ENCODE measurements at regions not wholly inside any gene's neighbourhood (a gene's known extent, or its start where the extent isn't known, plus 50 kb on each side); places are given as distances from the start of the nearest gene placed in this dataset.

GRCh38 chr5:174453690-174454089, 270.7 kb upstream of the MSX2 start:
- intact Hi-C loops (cut with DNase I): no loop called here

GRCh38 chr5:174454464-174454863, 269.9 kb upstream of the MSX2 start:
- Histone ChIP-seq H3K36me3 (no peaks in the 10 kb centered on the region), H3K4me3 (no peak overlapping the region), H3K27me3 (no peaks in the 10 kb centered on the region), H3K27ac (no peak overlapping the region), H3K4me1 (no peaks in the 10 kb centered on the region), H3K9me3 (no peaks in the 10 kb centered on the region)
- DNase-seq (ENCODE audit: extremely low spot score in 2 of 2): no peak
- intact Hi-C loops (cut with DNase I): no loop called here
- TF ChIP-seq POLR2AphosphoS5 (IDR thresholded peaks at IDR 0.05; ENCODE audit: insufficient read depth in 1 of 2, low read depth in 1 of 2) (no peak), CTCF (IDR thresholded peaks at IDR 0.05) (no peak), POLR2A (IDR thresholded peaks at IDR 0.05) (no peak)

More at GRCh38 chr5:174453690-174454089, 270.7 kb upstream of the MSX2 start:
- no peaks in the 10 kb centered on the region for H3K36me3 ChIP-seq
- no peaks in the 10 kb centered on the region for H3K4me1 ChIP-seq
- no peak for DNase-seq (ENCODE audit: extremely low spot score in 2 of 2)
- H3K27me3 ChIP-seq: no peaks in the 10 kb centered on the region
- TF ChIP-seq CTCF (IDR thresholded peaks at IDR 0.05) (no peak), POLR2A (IDR thresholded peaks at IDR 0.05) (no peak), POLR2AphosphoS5 (IDR thresholded peaks at IDR 0.05; ENCODE audit: insufficient read depth in 1 of 2, low read depth in 1 of 2) (no peak)
- H3K9me3 ChIP-seq: no peaks in the 10 kb centered on the region
- H3K4me3 ChIP-seq: no peak overlapping the region
- no peak overlapping the region for H3K27ac ChIP-seq

GRCh38 chr5:174454890-174455289, 269.5 kb upstream of the MSX2 start:
- H3K4me1 ChIP-seq: no peaks in the 10 kb centered on the region
- no peak for DNase-seq (ENCODE audit: extremely low spot score in 2 of 2)
- no peaks in the 10 kb centered on the region for H3K9me3 ChIP-seq
- no peak overlapping the region for H3K4me3 ChIP-seq
- no peak overlapping the region for H3K27ac ChIP-seq
- intact Hi-C loops (cut with DNase I): no loop called here
- TF ChIP-seq POLR2A (IDR thresholded peaks at IDR 0.05) (no peak), CTCF (IDR thresholded peaks at IDR 0.05) (no peak), POLR2AphosphoS5 (IDR thresholded peaks at IDR 0.05; ENCODE audit: insufficient read depth in 1 of 2, low read depth in 1 of 2) (no peak)
- H3K36me3 ChIP-seq: no peaks in the 10 kb centered on the region
- no peaks in the 10 kb centered on the region for H3K27me3 ChIP-seq

GRCh38 chr5:174455301-174455700, 269.1 kb upstream of the MSX2 start:
- no peaks in the 10 kb centered on the region for H3K36me3 ChIP-seq
- intact Hi-C loops (cut with DNase I): no loop called here
- no peak for DNase-seq (ENCODE audit: extremely low spot score in 2 of 2)
- no peak overlapping the region for H3K27ac ChIP-seq
- H3K27me3 ChIP-seq: no peaks in the 10 kb centered on the region
- TF ChIP-seq POLR2A (IDR thresholded peaks at IDR 0.05) (no peak), POLR2AphosphoS5 (IDR thresholded peaks at IDR 0.05; ENCODE audit: insufficient read depth in 1 of 2, low read depth in 1 of 2) (no peak), CTCF (IDR thresholded peaks at IDR 0.05) (no peak)
- H3K9me3 ChIP-seq: no peaks in the 10 kb centered on the region
- no peaks in the 10 kb centered on the region for H3K4me1 ChIP-seq
- H3K4me3 ChIP-seq: no peak overlapping the region

- H3K4me3 ChIP-seq: no peak overlapping the region
- no peaks in the 10 kb centered on the region for H3K4me1 ChIP-seq
- no peak for DNase-seq (ENCODE audit: extremely low spot score in 2 of 2)
- no peaks in the 10 kb centered on the region for H3K27me3 ChIP-seq
- no peaks in the 10 kb centered on the region for H3K36me3 ChIP-seq
- intact Hi-C loops (cut with DNase I): no loop called here
- TF ChIP-seq POLR2AphosphoS5 (IDR thresholded peaks at IDR 0.05; ENCODE audit: insufficient read depth in 1 of 2, low read depth in 1 of 2): no peak
- no peak for TF ChIP-seq CTCF (IDR thresholded peaks at IDR 0.05)
- TF ChIP-seq POLR2A (IDR thresholded peaks at IDR 0.05): no peak
- H3K27ac ChIP-seq: no peak overlapping the region
- no peaks in the 10 kb centered on the region for H3K9me3 ChIP-seq
Measured at GRCh38 chr5:174457141-174457678, 267.2 kb upstream of the MSX2 start.
